Activated naive CD8-positive, alpha-beta T cell (primary cell): ENCODE measurements at regions not wholly inside any gene's neighbourhood (a gene's known extent, or its start where the extent isn't known, plus 50 kb on each side); places are given as distances from the start of the nearest gene placed in this dataset.
"Not testable (repeated sequence)": the region's sequence is repeated elsewhere in the genome, so short reads cannot be mapped to it uniquely, and the experiment has no call there.

Experiments
- H3K27ac Mint-ChIP-seq: one replicate; pipeline ENCODE4 v1.8.0; 2021; ENCODE audit warnings: mixed read lengths
- H3K27me3 Mint-ChIP-seq: one replicate; pipeline ENCODE4 v1.8.0; 2021; ENCODE audit warnings: mixed read lengths
- H3K36me3 Mint-ChIP-seq: one replicate; pipeline ENCODE4 v1.8.0; 2021; ENCODE audit warnings: mixed read lengths
- H3K4me1 Mint-ChIP-seq: one replicate; pipeline ENCODE4 v1.8.0; 2021; ENCODE audit warnings: low read depth, mixed read lengths
- H3K4me3 Mint-ChIP-seq: one replicate; pipeline ENCODE4 v1.8.0; 2021; ENCODE audit warnings: mild to moderate bottlenecking, mixed read lengths
- H3K9me3 Mint-ChIP-seq: one replicate; pipeline ENCODE4 v1.8.0; 2021; ENCODE audit warnings: low read depth, mixed read lengths

- no peaks in the 10 kb centered on the region for H3K9me3 Mint-ChIP-seq
- no peaks in the 10 kb centered on the region for H3K36me3 Mint-ChIP-seq
These were observed 98.6 kb downstream of the USP22 start for GRCh38 chr17:20944014-20944865.

DNA sequence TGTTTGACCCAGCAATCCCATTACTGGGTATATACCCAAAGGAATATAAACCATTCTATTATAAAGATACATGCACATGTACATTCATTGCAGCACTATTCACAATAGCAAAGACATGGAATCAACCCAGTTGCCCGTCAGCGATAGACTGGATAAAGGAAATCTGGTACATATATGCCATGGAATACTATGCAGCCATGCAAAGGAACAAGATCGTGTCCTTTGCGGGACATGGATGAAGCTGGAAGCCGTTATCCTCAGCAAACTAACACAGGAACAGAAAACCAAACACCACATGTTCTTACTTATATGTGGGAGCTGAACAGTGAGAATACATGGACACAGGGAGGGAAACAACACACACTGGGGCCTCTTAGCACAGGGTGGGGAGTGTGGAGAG, 95.1 kb downstream of the USP22 start:
- H3K27me3 Mint-ChIP-seq, H3K4me3 Mint-ChIP-seq, H3K36me3 Mint-ChIP-seq, H3K4me1 Mint-ChIP-seq, H3K9me3 Mint-ChIP-seq, H3K27ac Mint-ChIP-seq: not testable (repeated sequence)

More at GRCh38 chr17:20944014-20944865, 98.6 kb downstream of the USP22 start:
- no peak overlapping the region for H3K4me3 Mint-ChIP-seq
- H3K27ac Mint-ChIP-seq = no peak overlapping the region
- no peaks in the 10 kb centered on the region for H3K4me1 Mint-ChIP-seq
- no peaks in the 10 kb centered on the region for H3K27me3 Mint-ChIP-seq

DNA sequence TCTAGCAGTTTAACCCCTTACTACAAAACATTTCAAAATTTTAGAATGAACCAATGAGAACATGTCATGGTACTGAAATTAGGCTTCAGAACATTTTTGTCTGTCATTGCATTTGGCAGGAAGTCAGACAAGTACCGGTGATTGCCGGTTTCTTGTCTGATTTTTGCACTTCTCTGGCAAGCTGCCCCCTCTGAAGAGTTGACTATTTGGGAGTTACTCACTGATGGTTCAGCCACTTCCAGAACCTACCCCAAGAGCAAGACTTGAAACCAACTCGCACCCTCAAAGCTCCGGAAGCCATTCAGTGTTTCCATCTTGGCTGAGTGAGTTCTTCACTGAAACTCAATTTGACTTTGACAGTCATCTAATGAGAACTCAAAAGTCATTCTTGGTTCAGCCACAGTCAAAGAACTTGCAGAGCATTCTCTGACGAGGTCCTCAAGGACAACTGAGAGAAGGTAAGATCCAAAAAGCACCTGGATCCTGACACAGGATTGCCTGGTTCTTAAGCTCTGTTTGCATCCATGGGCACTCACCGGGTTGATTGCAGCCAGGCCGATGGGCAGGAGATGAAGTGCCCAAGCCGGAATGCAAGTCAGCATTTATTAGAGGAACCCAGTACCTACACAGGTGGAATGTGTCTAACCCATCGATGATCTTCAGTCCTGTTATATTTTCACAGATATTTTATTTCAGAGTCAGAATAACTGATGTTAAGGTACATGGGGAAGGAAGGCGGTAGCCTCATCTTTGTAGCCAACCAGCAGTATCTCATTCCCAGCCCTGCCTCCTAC, 93.6 kb downstream of the USP22 start:
- Mint-ChIP-seq H3K27ac (no peak overlapping the region), H3K36me3 (no peaks in the 10 kb centered on the region), H3K9me3 (no peaks in the 10 kb centered on the region), H3K4me1 (no peaks in the 10 kb centered on the region), H3K27me3 (peaks cover 5% of the 10 kb centered on the region), H3K4me3 (no peak overlapping the region)
